ENCODE measurements at regions not wholly inside any gene's neighbourhood (a gene's known extent, or its start where the extent isn't known, plus 50 kb on each side); places are given as distances from the start of the nearest gene placed in this dataset.

GRCh38 chr16:73405851-73406250 is 357.9 kb upstream of the ZFHX3 start:
- TF ChIP-seq CTCF (IDR thresholded peaks at IDR 0.05 in 8 of 11, conservative IDR thresholded peaks at IDR 0.05 in 3 of 11): no peak
- no peak for TF ChIP-seq POLR2A (IDR thresholded peaks at IDR 0.05)
- TF ChIP-seq POLR2AphosphoS5 (IDR thresholded peaks at IDR 0.05): no peak

Data from spleen (tissue), 7 donors.